AG09309 (cell line): ENCODE measurements at regions not wholly inside any gene's neighbourhood (a gene's known extent, or its start where the extent isn't known, plus 50 kb on each side); places are given as distances from the start of the nearest gene placed in this dataset.

Source experiments
- DNase-seq: peaks from one replicate; pipeline ENCODE4 v3.0.0-alpha.2; 2010; ENCODE audit warnings: low read depth
- H3K4me3 ChIP-seq: 2 replicates; pipeline ENCODE4 v1.5.1; 2011; ENCODE audit warnings: mild to moderate bottlenecking, low read depth, low read length, moderate library complexity; ENCODE audit not compliant: control insufficient read depth
- CTCF ChIP-seq: IDR thresholded peaks from 2 replicates; pipeline ENCODE4 v1.5.1; 2011; ENCODE audit warnings: mild to moderate bottlenecking, low read depth, low read length, inconsistent platforms; ENCODE audit not compliant: insufficient read depth, control insufficient read depth; ENCODE audit errors: missing control alignments

GRCh38 chr16:74166456-74166855, 130.2 kb upstream of the PSMD7 start:
- H3K4me3 ChIP-seq = no peak overlapping the region
- no peak for TF ChIP-seq CTCF
- no peak for DNase-seq

- no peak for DNase-seq
- no peak overlapping the region for H3K4me3 ChIP-seq
- TF ChIP-seq CTCF = no peak
Observed at GRCh38 chr16:74165566-74166080, 131.0 kb upstream of the PSMD7 start.

DNA sequence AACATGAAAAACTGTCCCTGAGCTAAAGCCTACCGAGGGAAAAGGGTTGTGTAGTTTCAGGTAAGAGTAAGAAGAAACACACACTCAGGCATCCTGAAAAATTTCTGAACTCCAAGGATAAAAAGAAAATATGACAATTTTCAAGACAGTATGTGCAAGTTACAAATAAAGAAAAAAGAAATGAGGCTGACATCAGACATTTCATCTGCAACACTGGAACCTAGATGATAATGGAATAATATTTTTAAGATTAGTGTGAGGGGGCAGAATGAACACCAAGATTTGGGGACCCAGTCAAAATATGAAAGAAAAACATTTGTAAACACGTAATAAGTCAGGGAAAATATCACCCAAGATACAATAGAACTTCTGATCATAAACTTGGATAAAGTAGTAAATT, 135.9 kb upstream of the PSMD7 start:
- TF ChIP-seq CTCF = no peak
- DNase-seq = no peak

DNA sequence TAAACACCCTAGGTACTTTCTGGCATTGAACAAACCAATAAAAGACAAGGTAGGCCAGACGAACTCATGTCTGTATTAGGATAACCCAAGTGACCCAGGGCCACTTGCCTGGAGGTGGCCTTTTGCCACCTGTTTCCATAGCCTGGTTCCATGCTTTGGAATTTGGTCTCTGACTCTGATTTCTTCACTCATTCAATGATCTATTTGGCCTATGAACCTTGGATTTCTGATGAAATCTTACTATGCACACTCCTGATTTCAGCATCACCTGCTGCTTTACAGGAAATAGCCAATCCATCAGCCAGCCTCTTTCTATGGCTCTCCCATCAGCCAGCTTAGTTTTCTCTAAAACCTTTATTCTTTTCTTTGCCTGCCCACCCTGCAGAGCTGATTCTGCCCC, 142.8 kb upstream of the PSMD7 start:
- no peak for TF ChIP-seq CTCF
- no peak overlapping the region for H3K4me3 ChIP-seq
- no peak for DNase-seq

More for the DNA sequence above, 135.9 kb upstream of the PSMD7 start:
- no peak overlapping the region for H3K4me3 ChIP-seq

DNA sequence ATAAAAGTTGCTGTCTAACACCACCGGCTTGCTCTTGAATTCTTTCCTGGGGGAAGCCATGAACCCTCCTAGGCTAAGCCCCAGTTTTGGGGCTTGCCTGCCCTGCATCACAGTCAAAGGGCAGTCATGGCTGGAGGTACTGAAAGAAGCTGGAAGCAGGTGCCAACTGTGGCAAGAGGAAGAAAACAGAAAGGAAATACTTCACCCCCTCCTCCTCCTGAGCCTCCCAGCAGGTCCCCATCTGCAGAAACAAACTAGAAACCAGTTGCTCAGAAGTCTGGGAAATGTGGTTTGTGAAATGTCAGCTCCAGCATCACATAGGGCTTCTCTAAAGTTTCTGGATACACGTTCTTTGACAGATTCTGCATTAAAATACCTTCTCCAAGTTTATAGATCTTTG, 150.0 kb upstream of the PSMD7 start:
- no peak for TF ChIP-seq CTCF
- no peak overlapping the region for H3K4me3 ChIP-seq
- DNase-seq = no peak

GRCh38 chr16:74143171-74143570, 153.4 kb upstream of the PSMD7 start:
- no peak overlapping the region for H3K4me3 ChIP-seq
- no peak for TF ChIP-seq CTCF
- no peak for DNase-seq

DNA sequence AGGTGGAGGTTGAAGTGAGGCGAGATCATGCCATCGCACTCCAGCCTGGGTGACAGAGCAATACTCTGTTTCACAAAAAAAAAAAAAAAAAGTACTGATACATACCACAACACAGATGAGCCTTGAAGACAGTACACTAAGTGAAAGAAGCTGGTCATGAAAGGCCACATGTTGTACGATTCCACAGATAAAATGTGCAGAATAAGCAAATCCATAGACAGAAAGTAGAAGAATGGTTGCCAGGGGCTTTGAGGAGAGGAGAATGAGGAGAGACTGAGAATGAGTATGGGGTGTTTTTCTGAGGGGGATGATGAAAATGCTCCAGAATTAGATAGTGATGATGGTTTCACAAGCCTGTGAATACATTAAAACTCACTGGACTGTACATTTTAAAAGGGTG, 155.6 kb upstream of the PSMD7 start:
- no peak overlapping the region for H3K4me3 ChIP-seq
- no peak for DNase-seq
- no peak for TF ChIP-seq CTCF
